Neuronal stem cell (in vitro differentiated cells): ENCODE measurements at regions not wholly inside any gene's neighbourhood (a gene's known extent, or its start where the extent isn't known, plus 50 kb on each side); places are given as distances from the start of the nearest gene placed in this dataset.

Experiments used
- DNase-seq: peaks from one replicate; pipeline ENCODE4 v3.0.0-alpha.2; 2013; ENCODE audit warnings: low spot score
- H2AFZ ChIP-seq: one replicate; pipeline ENCODE4 v1.6.1; 2013; ENCODE audit warnings: mild to moderate bottlenecking, low read length, inconsistent platforms
- H2AK5ac ChIP-seq: 2 replicates; pipeline ENCODE4 v1.6.1; 2013; ENCODE audit warnings: low read depth, mild to moderate bottlenecking, inconsistent platforms, low read length, moderate library complexity, mixed read lengths
- H2BK120ac ChIP-seq: 2 replicates; pipeline ENCODE4 v1.6.1; 2013; ENCODE audit warnings: low read depth, mild to moderate bottlenecking, inconsistent platforms, low read length, moderate library complexity, mixed read lengths
- H2BK12ac ChIP-seq: one replicate; pipeline ENCODE4 v1.6.1; 2013; ENCODE audit warnings: low read length, inconsistent platforms
- H2BK15ac ChIP-seq: 2 replicates; pipeline ENCODE4 v1.6.1; 2013; ENCODE audit warnings: mild to moderate bottlenecking, low read length, inconsistent platforms, mixed read lengths
- H2BK5ac ChIP-seq: one replicate; pipeline ENCODE4 v1.6.1; 2013; ENCODE audit warnings: inconsistent platforms, mild to moderate bottlenecking, low read length, moderate library complexity
- H3K14ac ChIP-seq: one replicate; pipeline ENCODE4 v1.6.1; 2013; ENCODE audit warnings: low read length, inconsistent platforms
- H3K18ac ChIP-seq: 2 replicates; pipeline ENCODE4 v1.6.1; 2013; ENCODE audit warnings: low read length, inconsistent platforms
- H3K23ac ChIP-seq: 2 replicates; pipeline ENCODE4 v1.6.1; 2013; ENCODE audit warnings: low read depth, mild to moderate bottlenecking, mixed read lengths, low read length, inconsistent platforms; ENCODE audit not compliant: poor library complexity
- H3K27ac ChIP-seq: replicated peaks from 3 replicates; pipeline ENCODE4 v1.5.1; 2013; ENCODE audit warnings: low read length, inconsistent platforms
- H3K27me3 ChIP-seq, 3 experiments: 2 replicates each; pipeline ENCODE4 v1.6.1; 2013; ENCODE audit warnings: low read length in 3 of 3, mild to moderate bottlenecking in 2 of 3, inconsistent platforms in 1 of 3, low read depth in 1 of 3, mixed read lengths in 1 of 3, moderate library complexity in 1 of 3; ENCODE audit not compliant: control insufficient read depth in 3 of 3, insufficient read depth in 3 of 3
- H3K36me3 ChIP-seq, 2 donors: replicated peaks in 1 of 2; 2 replicates each; pipeline ENCODE4 v1.6.1; 2013; ENCODE audit warnings: low read length in 2 of 2; ENCODE audit not compliant: control insufficient read depth in 2 of 2, insufficient read depth in 2 of 2
- H3K4ac ChIP-seq: 2 replicates; pipeline ENCODE4 v1.6.1; 2013; ENCODE audit warnings: inconsistent platforms, mild to moderate bottlenecking, low read length, moderate library complexity
- H3K4me1 ChIP-seq, 2 donors: 1 replicate in 1 of 2; 2 replicates in 1 of 2; pipeline ENCODE4 v1.6.1; 2013; ENCODE audit warnings: low read length in 2 of 2, low read depth in 1 of 2; ENCODE audit not compliant: control insufficient read depth in 2 of 2, insufficient read depth in 1 of 2
- H3K4me2 ChIP-seq: one replicate; pipeline ENCODE4 v1.6.1; 2013; ENCODE audit warnings: mild to moderate bottlenecking, low read length, inconsistent platforms; ENCODE audit not compliant: insufficient read depth, poor library complexity, severe bottlenecking
- H3K4me3 ChIP-seq, 2 donors: 2 replicates each; pipeline ENCODE4 v1.5.1; 2013; ENCODE audit warnings: low read length in 2 of 2, mild to moderate bottlenecking in 2 of 2, inconsistent platforms in 1 of 2, moderate library complexity in 1 of 2
- H3K79me1 ChIP-seq: one replicate; pipeline ENCODE4 v1.6.1; 2013; ENCODE audit warnings: low read depth, mild to moderate bottlenecking, inconsistent platforms, low read length, moderate library complexity
- H3K9ac ChIP-seq: one replicate; pipeline ENCODE4 v1.6.1; 2013; ENCODE audit warnings: mild to moderate bottlenecking, low read depth, low read length, inconsistent platforms; ENCODE audit not compliant: poor library complexity
- H3K9me3 ChIP-seq, 2 donors: replicated peaks in 1 of 2; 2 replicates each; pipeline versions ENCODE3 to v1.6.1; 2013; ENCODE audit warnings: low read length in 2 of 2, mild to moderate bottlenecking in 2 of 2, inconsistent platforms in 1 of 2, low read depth in 1 of 2, mixed read lengths in 1 of 2, moderate library complexity in 1 of 2; ENCODE audit not compliant: control insufficient read depth in 2 of 2, insufficient read depth in 1 of 2
- H4K8ac ChIP-seq: one replicate; pipeline ENCODE4 v1.6.1; 2013; ENCODE audit warnings: low read depth, mild to moderate bottlenecking, inconsistent platforms, low read length, moderate library complexity
- H4K91ac ChIP-seq: one replicate; pipeline ENCODE4 v1.6.1; 2013; ENCODE audit warnings: low read length, low read depth, mild to moderate bottlenecking, inconsistent platforms; ENCODE audit not compliant: poor library complexity
- WGBS, 2 donors: extraction: QIAGEN DNeasy Blood & Tissue Kit; methylation state at CpG; one replicate each; pipeline ENCODE4 v1.1.7; 2013; ENCODE audit warnings: missing lambda C conversion rate in 2 of 2, mixed read lengths in 1 of 2; ENCODE audit not compliant: insufficient read length in 2 of 2, insufficient replicate concordance in 1 of 2; ENCODE audit errors: extremely low coverage in 2 of 2; 5-methylcytosine and 5-hydroxymethylcytosine counted together

DNA sequence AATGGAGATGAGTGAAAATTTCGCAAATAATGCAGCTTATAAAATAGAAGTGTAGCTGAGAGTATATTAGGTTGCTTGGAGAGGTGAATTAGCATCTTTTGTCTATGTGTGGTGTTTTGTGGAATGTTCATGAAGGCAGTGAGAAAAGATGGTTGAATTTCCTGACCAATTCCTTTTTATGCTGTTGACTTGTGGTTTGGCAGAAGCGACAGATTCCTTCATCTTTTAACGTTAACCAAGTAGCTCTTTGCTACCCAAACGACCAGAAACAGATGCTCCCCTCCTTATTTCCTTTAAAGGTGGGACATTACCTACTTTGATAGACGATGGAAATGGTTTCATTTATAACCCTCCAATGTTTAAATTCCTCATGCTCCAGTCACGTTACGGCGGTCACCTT is 390.5 kb downstream of the QKI start:
- H3K18ac ChIP-seq = no peak overlapping the region
- no peak overlapping the region for H3K4me3 ChIP-seq
- H3K23ac ChIP-seq = no peak overlapping the region
- no peaks in the 10 kb centered on the region for H3K79me1 ChIP-seq
- H3K4me1 ChIP-seq = peaks cover 2 to 8% of the 10 kb centered on the region in 2 donors
- H3K4ac ChIP-seq = no peak overlapping the region
- H3K9ac ChIP-seq = no peak overlapping the region
- H2AK5ac ChIP-seq = no peak overlapping the region
- H3K4me2 ChIP-seq = no peak overlapping the region
- H3K9me3 ChIP-seq = peaks cover 0 to 4% of the 10 kb centered on the region in 2 donors
- WGBS, 2 donors = no CpG with 5 or more reads among the region's 8 CpGs
- no peaks in the 10 kb centered on the region for H3K36me3 ChIP-seq
- no peak overlapping the region for H2BK12ac ChIP-seq
- DNase-seq = no peak
- H2BK5ac ChIP-seq = no peak overlapping the region
- H3K14ac ChIP-seq = no peak overlapping the region
- no peak overlapping the region for H2BK15ac ChIP-seq
- H4K8ac ChIP-seq = no peak overlapping the region
- H3K27me3 ChIP-seq = no peaks in the 10 kb centered on the region
- H2BK120ac ChIP-seq = no peak overlapping the region
- no peak overlapping the region for H2AFZ ChIP-seq
- H3K27ac ChIP-seq = no peak overlapping the region
- H4K91ac ChIP-seq = no peak overlapping the region

DNA sequence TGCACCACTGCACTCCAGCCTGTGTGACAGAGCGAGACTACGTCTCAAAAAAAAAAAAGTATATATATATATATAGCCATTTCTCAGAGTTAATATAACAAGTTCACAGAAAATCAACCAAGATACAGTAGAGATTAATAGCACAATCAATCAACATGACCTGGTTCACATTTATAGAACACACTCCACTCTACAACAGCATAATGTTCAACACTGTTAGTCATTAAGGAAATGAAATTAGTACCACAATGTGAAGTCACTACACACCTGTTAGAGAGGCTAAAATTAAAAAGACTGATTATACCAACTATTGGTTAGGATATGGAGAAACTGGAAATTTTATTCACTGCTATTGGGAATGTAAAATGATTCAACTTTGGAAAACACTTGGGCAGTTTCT is 387.7 kb downstream of the QKI start:
- Histone ChIP-seq H2BK12ac (no peak overlapping the region), H3K9ac (no peak overlapping the region), H3K4ac (no peak overlapping the region), H3K4me1 (no peaks in the 10 kb centered on the region), H3K27me3 (no peaks in the 10 kb centered on the region), H3K14ac (no peak overlapping the region), H4K8ac (no peak overlapping the region), H2AK5ac (no peak overlapping the region), H3K79me1 (no peaks in the 10 kb centered on the region), H3K36me3 (no peaks in the 10 kb centered on the region), H3K23ac (no peak overlapping the region), H4K91ac (no peak overlapping the region), H3K18ac (no peak overlapping the region), H2BK15ac (no peak overlapping the region), H3K27ac (no peak overlapping the region), H3K4me2 (no peak overlapping the region), H2BK5ac (no peak overlapping the region), H2AFZ (no peak overlapping the region), H3K9me3 (peaks cover 0 to 10% of the 10 kb centered on the region in 2 donors), H2BK120ac (no peak overlapping the region), H3K4me3 (no peak overlapping the region)
- DNase-seq = no peak
- no CpG with 5 or more reads among the region's 2 CpGs for WGBS, 2 donors

DNA sequence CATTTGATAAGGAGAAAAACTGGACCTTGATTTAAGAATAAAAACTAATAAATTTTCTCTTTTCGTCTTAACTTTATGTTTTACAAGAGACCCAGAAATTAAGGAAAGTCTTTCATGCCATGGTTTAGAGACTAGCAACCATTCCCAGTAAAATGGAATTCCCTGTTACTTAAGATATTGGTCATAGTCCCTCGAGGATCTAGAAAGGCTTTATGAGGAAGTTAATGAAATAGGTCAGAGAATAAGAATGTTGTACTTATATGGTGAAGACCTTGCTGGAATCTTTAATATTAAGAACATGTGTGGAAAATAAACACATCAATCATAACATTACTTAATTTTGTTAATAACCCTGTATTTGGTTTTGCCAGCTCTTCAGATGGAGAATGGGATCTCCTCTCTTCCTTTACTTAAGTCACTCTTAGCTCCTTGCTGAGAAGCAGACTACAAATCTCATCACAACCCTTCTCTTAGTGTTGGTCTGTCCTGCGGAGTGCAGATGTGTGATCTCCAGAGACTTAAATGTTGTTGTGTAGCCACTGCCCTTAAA is 382.9 kb downstream of the QKI start:
- no peak overlapping the region for H3K23ac ChIP-seq
- H3K36me3 ChIP-seq = no peaks in the 10 kb centered on the region
- no peak overlapping the region for H2BK120ac ChIP-seq
- no peaks in the 10 kb centered on the region for H3K79me1 ChIP-seq
- H4K91ac ChIP-seq = no peak overlapping the region
- no peaks in the 10 kb centered on the region for H3K4me1 ChIP-seq
- H3K9ac ChIP-seq = no peak overlapping the region
- H2AFZ ChIP-seq = no peak overlapping the region
- H3K14ac ChIP-seq = no peak overlapping the region
- H3K27me3 ChIP-seq = no peaks in the 10 kb centered on the region
- H2AK5ac ChIP-seq = no peak overlapping the region
- no peak overlapping the region for H3K4me3 ChIP-seq
- H2BK12ac ChIP-seq = no peak overlapping the region
- no peak overlapping the region for H2BK15ac ChIP-seq
- H3K27ac ChIP-seq = no peak overlapping the region
- no peak overlapping the region for H2BK5ac ChIP-seq
- H3K18ac ChIP-seq = no peak overlapping the region
- peaks cover 0 to 6% of the 10 kb centered on the region in 2 donors for H3K9me3 ChIP-seq
- no CpG with 5 or more reads among the region's 3 CpGs for WGBS, 2 donors
- no peak overlapping the region for H3K4ac ChIP-seq
- no peak overlapping the region for H3K4me2 ChIP-seq
- no peak overlapping the region for H4K8ac ChIP-seq
- DNase-seq = no peak

DNA sequence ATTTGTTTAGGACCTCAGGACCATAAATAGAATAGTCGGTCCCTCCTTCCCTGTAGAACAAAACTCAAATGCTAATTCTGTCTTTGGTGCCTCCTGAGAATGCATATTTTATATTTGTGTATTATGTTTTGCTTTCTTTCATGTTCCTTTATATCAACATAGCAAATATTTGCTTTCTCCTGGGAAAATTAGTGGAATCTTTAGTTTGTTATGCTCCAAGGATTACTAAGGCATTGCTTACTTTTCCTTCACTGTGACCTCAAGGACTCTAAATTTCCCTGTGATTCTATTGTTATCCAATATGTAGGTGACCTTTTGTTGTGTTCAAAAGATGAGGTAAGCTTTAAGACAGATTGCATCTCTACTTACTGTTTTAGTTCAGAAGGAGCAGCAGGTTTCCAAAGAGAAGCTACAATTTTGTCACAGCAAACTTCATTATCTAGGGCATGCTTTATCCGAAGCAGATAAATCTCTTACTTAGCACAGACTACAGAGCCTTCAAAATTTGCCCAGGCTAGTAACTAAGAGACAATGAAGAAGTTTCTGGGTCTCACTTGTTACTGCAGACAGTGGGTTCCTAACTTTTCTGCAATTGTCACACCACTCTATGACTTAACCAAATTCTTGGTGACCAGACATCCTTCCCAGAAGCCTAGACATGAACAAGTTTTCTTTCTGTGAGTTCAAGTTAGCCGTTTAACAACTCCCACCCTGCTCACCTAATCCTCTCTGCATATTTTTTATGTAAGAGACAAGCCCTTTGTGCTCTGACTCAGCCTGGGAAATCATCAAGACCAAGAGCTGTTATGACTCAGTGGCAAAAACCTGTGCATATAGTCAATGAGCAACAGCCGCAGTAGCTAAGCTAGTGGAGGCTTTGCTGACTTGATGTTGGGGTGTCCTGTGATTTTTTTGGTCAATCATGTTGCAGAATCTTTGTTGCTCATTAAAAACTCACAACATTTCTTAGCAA is 378.8 kb downstream of the QKI start:
- no peak overlapping the region for H3K27ac ChIP-seq
- H3K14ac ChIP-seq = no peak overlapping the region
- H2BK120ac ChIP-seq = no peak overlapping the region
- H3K18ac ChIP-seq = no peak overlapping the region
- H3K9me3 ChIP-seq = no peaks in the 10 kb centered on the region
- peaks cover 0 to 2% of the 10 kb centered on the region in 2 donors for H3K4me1 ChIP-seq
- no peak overlapping the region for H3K4me2 ChIP-seq
- no peaks in the 10 kb centered on the region for H3K27me3 ChIP-seq
- H3K23ac ChIP-seq = no peak overlapping the region
- H3K9ac ChIP-seq = no peak overlapping the region
- no peak overlapping the region for H4K8ac ChIP-seq
- no peak overlapping the region for H2BK12ac ChIP-seq
- no peak overlapping the region for H3K4me3 ChIP-seq
- no peak overlapping the region for H2AFZ ChIP-seq
- no peak overlapping the region for H2AK5ac ChIP-seq
- H4K91ac ChIP-seq = no peak overlapping the region
- no peak overlapping the region for H3K4ac ChIP-seq
- H2BK5ac ChIP-seq = no peak overlapping the region
- H3K79me1 ChIP-seq = no peaks in the 10 kb centered on the region
- no peaks in the 10 kb centered on the region for H3K36me3 ChIP-seq
- DNase-seq = no peak
- H2BK15ac ChIP-seq = no peak overlapping the region
- WGBS, 2 donors = no CpG with 5 or more reads among the region's 4 CpGs
